ENCODE measurements at regions not wholly inside any gene's neighbourhood (a gene's known extent, or its start where the extent isn't known, plus 50 kb on each side); places are given as distances from the start of the nearest gene placed in this dataset.

GRCh38 chr6:166691199-166691598 lies 64.1 kb upstream of the RPS6KA2 start:
- Histone ChIP-seq H3K36me3 (no peaks in the 10 kb centered on the region), H3K27me3 (peaks cover 9% of the 10 kb centered on the region), H3K9me3 (replicated peaks) (no peaks in the 10 kb centered on the region), H3K4me1 (peaks cover 17% of the 10 kb centered on the region), H3K4me3 (no peak overlapping the region), H3K27ac (no peak overlapping the region)
- DNase-seq: peak; percentile 34 to 56

GRCh38 chr6:166689687-166690086 lies 62.6 kb upstream of the RPS6KA2 start:
- Histone ChIP-seq H3K27me3 (peaks cover 9% of the 10 kb centered on the region), H3K9me3 (replicated peaks) (no peaks in the 10 kb centered on the region), H3K27ac (no peak overlapping the region), H3K4me3 (no peak overlapping the region), H3K36me3 (no peaks in the 10 kb centered on the region), H3K4me1 (peaks cover 17% of the 10 kb centered on the region)
- DNase-seq: no peak

- no peak for DNase-seq
- Histone ChIP-seq H3K4me1 (peaks cover 17% of the 10 kb centered on the region), H3K4me3 (no peak overlapping the region), H3K9me3 (replicated peaks) (no peaks in the 10 kb centered on the region), H3K27me3 (peaks cover 9% of the 10 kb centered on the region), H3K36me3 (no peaks in the 10 kb centered on the region), H3K27ac (no peak overlapping the region)
These were observed 61.9 kb upstream of the RPS6KA2 start for GRCh38 chr6:166688901-166689300.

- Histone ChIP-seq H3K4me1 (peaks cover 17% of the 10 kb centered on the region), H3K27ac (no peak overlapping the region), H3K36me3 (no peaks in the 10 kb centered on the region), H3K27me3 (peaks cover 9% of the 10 kb centered on the region), H3K4me3 (no peak overlapping the region), H3K9me3 (replicated peaks) (no peaks in the 10 kb centered on the region)
- DNase-seq: no peak
These were observed 60.8 kb upstream of the RPS6KA2 start for GRCh38 chr6:166687879-166688205.

- H3K9me3 ChIP-seq (replicated peaks): no peaks in the 10 kb centered on the region
- peaks cover 17% of the 10 kb centered on the region for H3K4me1 ChIP-seq
- H3K36me3 ChIP-seq: no peaks in the 10 kb centered on the region
- H3K4me3 ChIP-seq: no peak overlapping the region
- peaks cover 9% of the 10 kb centered on the region; the same call in 1 of the 2 replicates for H3K27me3 ChIP-seq
- DNase-seq: no peak
- H3K27ac ChIP-seq: no peak overlapping the region
These were observed 60.2 kb upstream of the RPS6KA2 start for GRCh38 chr6:166687070-166687878.

GRCh38 chr6:166686317-166686716 lies 59.3 kb upstream of the RPS6KA2 start:
- no peak for DNase-seq
- Histone ChIP-seq H3K4me1 (peaks cover 11% of the 10 kb centered on the region; the same call in 1 of the 2 replicates), H3K4me3 (no peak overlapping the region), H3K27ac (no peak overlapping the region), H3K36me3 (no peaks in the 10 kb centered on the region), H3K9me3 (replicated peaks) (no peaks in the 10 kb centered on the region), H3K27me3 (peaks cover 9% of the 10 kb centered on the region; the same call in 1 of the 2 replicates)

- Histone ChIP-seq H3K27me3 (peaks cover 5% of the 10 kb centered on the region; the same call in 1 of the 2 replicates), H3K9me3 (replicated peaks) (no peaks in the 10 kb centered on the region), H3K4me1 (0 out of 2 replicates have a peak, but pooled peaks cover 5% of the 10 kb centered on the region), H3K27ac (no peak overlapping the region), H3K4me3 (no peak overlapping the region), H3K36me3 (no peaks in the 10 kb centered on the region)
- no peak for DNase-seq
These were observed 57.8 kb upstream of the RPS6KA2 start for GRCh38 chr6:166684866-166685265.

GRCh38 chr6:166684170-166684569 lies 57.1 kb upstream of the RPS6KA2 start:
- no peaks in the 10 kb centered on the region for H3K9me3 ChIP-seq (replicated peaks)
- DNase-seq: no peak
- no peaks in the 10 kb centered on the region for H3K36me3 ChIP-seq
- H3K4me1 ChIP-seq: no peaks in the 10 kb centered on the region
- H3K4me3 ChIP-seq: no peak overlapping the region
- H3K27me3 ChIP-seq: peaks cover 5% of the 10 kb centered on the region; the same call in 1 of the 2 replicates
- no peak overlapping the region for H3K27ac ChIP-seq

GRCh38 chr6:166683477-166683876 lies 56.4 kb upstream of the RPS6KA2 start:
- DNase-seq: no peak
- H3K36me3 ChIP-seq: no peaks in the 10 kb centered on the region
- no peaks in the 10 kb centered on the region for H3K4me1 ChIP-seq
- no peak overlapping the region for H3K4me3 ChIP-seq
- H3K9me3 ChIP-seq (replicated peaks): no peaks in the 10 kb centered on the region
- peaks cover 2% of the 10 kb centered on the region; the same call in 1 of the 2 replicates for H3K27me3 ChIP-seq
- no peak overlapping the region for H3K27ac ChIP-seq

- no peaks in the 10 kb centered on the region for H3K4me1 ChIP-seq
- no peak overlapping the region for H3K4me3 ChIP-seq
- no peak overlapping the region for H3K27ac ChIP-seq
- DNase-seq: no peak
- 0 out of 2 replicates have a peak, but pooled peaks cover 3% of the 10 kb centered on the region for H3K27me3 ChIP-seq
- H3K9me3 ChIP-seq (replicated peaks): no peaks in the 10 kb centered on the region
- H3K36me3 ChIP-seq: no peaks in the 10 kb centered on the region
These were observed 52.5 kb upstream of the RPS6KA2 start for GRCh38 chr6:166679566-166679965.

GRCh38 chr6:166678426-166678825 lies 51.4 kb upstream of the RPS6KA2 start:
- H3K4me3 ChIP-seq: no peak overlapping the region
- H3K27ac ChIP-seq: no peak overlapping the region
- H3K36me3 ChIP-seq: no peaks in the 10 kb centered on the region
- H3K9me3 ChIP-seq (replicated peaks): no peaks in the 10 kb centered on the region
- no peaks in the 10 kb centered on the region for H3K4me1 ChIP-seq
- H3K27me3 ChIP-seq: 0 out of 2 replicates have a peak, but pooled peaks cover 3% of the 10 kb centered on the region
- DNase-seq: no peak

- DNase-seq: no peak
- Histone ChIP-seq H3K27ac (no peak overlapping the region), H3K36me3 (no peaks in the 10 kb centered on the region), H3K4me1 (no peaks in the 10 kb centered on the region), H3K27me3 (0 out of 2 replicates have a peak, but pooled peaks cover 3% of the 10 kb centered on the region), H3K9me3 (replicated peaks) (no peaks in the 10 kb centered on the region), H3K4me3 (no peak overlapping the region)
These were observed 50.9 kb upstream of the RPS6KA2 start for GRCh38 chr6:166677941-166678340.
